Activated naive CD4-positive, alpha-beta T cell treated with anti-CD3 and anti-CD28 coated beads, Interleukin-2, amount 10 ng/mL, durations not matched to agents 7 days and 5 days (primary cell): ENCODE measurements at regions not wholly inside any gene's neighbourhood (a gene's known extent, or its start where the extent isn't known, plus 50 kb on each side); places are given as distances from the start of the nearest gene placed in this dataset.

ENCODE experiments used
- CTCF ChIA-PET: fragments of 350-600 bp; sonication (Branson Sonifier 250); formaldehyde crosslinking; loops from one replicate; lab custom pipeline; 2021; ENCODE audit warnings: antibody characterized with exemption; lab: Charles Lee
- DNase-seq: peaks from one replicate; pipeline ENCODE4 v3.0.0-alpha.2; 2020
- H3K27ac Mint-ChIP-seq: one replicate; pipeline ENCODE4 v1.8.0; 2021; ENCODE audit warnings: mild to moderate bottlenecking, moderate library complexity, mixed read lengths
- H3K27me3 Mint-ChIP-seq: one replicate; pipeline ENCODE4 v1.8.0; 2021; ENCODE audit warnings: mild to moderate bottlenecking, mixed read lengths
- H3K36me3 Mint-ChIP-seq: one replicate; pipeline ENCODE4 v1.8.0; 2021; ENCODE audit warnings: mixed read lengths
- H3K4me1 Mint-ChIP-seq: one replicate; pipeline ENCODE4 v1.8.0; 2021; ENCODE audit warnings: mixed read lengths
- H3K4me3 Mint-ChIP-seq: one replicate; pipeline ENCODE4 v1.8.0; 2021; ENCODE audit warnings: mild to moderate bottlenecking, moderate library complexity, mixed read lengths
- H3K9me3 Mint-ChIP-seq: one replicate; pipeline ENCODE4 v1.8.0; 2021; ENCODE audit warnings: mixed read lengths

- Mint-ChIP-seq H3K27me3 (no peaks in the 10 kb centered on the region), H3K9me3 (no peaks in the 10 kb centered on the region), H3K4me1 (no peaks in the 10 kb centered on the region), H3K36me3 (no peaks in the 10 kb centered on the region), H3K4me3 (no peak overlapping the region), H3K27ac (no peak overlapping the region)
- DNase-seq: no peak
- CTCF ChIA-PET: no interaction called here
Measured at GRCh38 chr12:115349711-115350110, 665.7 kb upstream of the TBX3 start.

DNA sequence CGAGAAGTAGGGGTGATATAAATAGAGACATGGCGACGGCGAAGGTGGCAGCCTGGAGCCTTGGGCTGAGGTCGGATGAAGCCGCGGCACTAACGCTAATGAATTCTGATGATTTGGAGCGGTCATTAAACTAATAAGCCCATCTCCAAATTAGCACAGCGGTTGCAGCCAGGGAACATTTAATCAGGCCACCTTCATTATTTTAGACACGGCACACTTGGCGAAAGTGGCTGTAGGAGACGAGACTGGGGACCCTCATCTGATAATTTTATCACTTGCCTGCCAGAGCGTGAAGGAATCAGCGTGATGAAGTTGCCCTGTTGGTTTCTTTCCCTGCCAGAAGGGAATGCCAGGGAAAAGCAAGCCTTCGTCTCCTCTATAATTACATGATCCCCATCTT lies 664.3 kb upstream of the TBX3 start:
- H3K4me1 Mint-ChIP-seq: no peaks in the 10 kb centered on the region
- no peak overlapping the region for H3K27ac Mint-ChIP-seq
- CTCF ChIA-PET: no interaction called here
- DNase-seq: no peak
- H3K9me3 Mint-ChIP-seq: peaks cover 3% of the 10 kb centered on the region
- no peak overlapping the region for H3K4me3 Mint-ChIP-seq
- H3K27me3 Mint-ChIP-seq: no peaks in the 10 kb centered on the region
- H3K36me3 Mint-ChIP-seq: no peaks in the 10 kb centered on the region

- no peaks in the 10 kb centered on the region for H3K27me3 Mint-ChIP-seq
- H3K36me3 Mint-ChIP-seq: no peaks in the 10 kb centered on the region
- peaks cover 5% of the 10 kb centered on the region for H3K9me3 Mint-ChIP-seq
- no peak overlapping the region for H3K4me3 Mint-ChIP-seq
- H3K27ac Mint-ChIP-seq: no peak overlapping the region
- DNase-seq: no peak
- CTCF ChIA-PET: no interaction called here
- H3K4me1 Mint-ChIP-seq: no peaks in the 10 kb centered on the region
Measured at GRCh38 chr12:115343601-115344000, 659.6 kb upstream of the TBX3 start.

GRCh38 chr12:115343008-115343407 lies 659.0 kb upstream of the TBX3 start:
- Mint-ChIP-seq H3K27ac (no peak overlapping the region), H3K9me3 (peaks cover 5% of the 10 kb centered on the region), H3K4me1 (no peaks in the 10 kb centered on the region), H3K36me3 (no peaks in the 10 kb centered on the region), H3K27me3 (no peaks in the 10 kb centered on the region), H3K4me3 (no peak overlapping the region)
- DNase-seq: no peak
- CTCF ChIA-PET: no interaction called here

- DNase-seq: no peak
- no peaks in the 10 kb centered on the region for H3K36me3 Mint-ChIP-seq
- no peak overlapping the region for H3K27ac Mint-ChIP-seq
- H3K27me3 Mint-ChIP-seq: no peaks in the 10 kb centered on the region
- peaks cover 12% of the 10 kb centered on the region for H3K9me3 Mint-ChIP-seq
- CTCF ChIA-PET: no interaction called here
- H3K4me1 Mint-ChIP-seq: no peaks in the 10 kb centered on the region
- no peak overlapping the region for H3K4me3 Mint-ChIP-seq
Measured at GRCh38 chr12:115341442-115341841, 657.5 kb upstream of the TBX3 start.

GRCh38 chr12:115338566-115339294 lies 654.8 kb upstream of the TBX3 start:
- no peaks in the 10 kb centered on the region for H3K36me3 Mint-ChIP-seq
- H3K27ac Mint-ChIP-seq: no peak overlapping the region
- DNase-seq: no peak
- peaks cover 14% of the 10 kb centered on the region for H3K9me3 Mint-ChIP-seq
- no peaks in the 10 kb centered on the region for H3K4me1 Mint-ChIP-seq
- CTCF ChIA-PET: no interaction called here
- no peak overlapping the region for H3K4me3 Mint-ChIP-seq
- no peaks in the 10 kb centered on the region for H3K27me3 Mint-ChIP-seq

- Mint-ChIP-seq H3K27ac (no peak overlapping the region), H3K36me3 (no peaks in the 10 kb centered on the region), H3K4me3 (no peak overlapping the region), H3K4me1 (no peaks in the 10 kb centered on the region), H3K27me3 (no peaks in the 10 kb centered on the region), H3K9me3 (peaks cover 14% of the 10 kb centered on the region)
- DNase-seq: no peak
- CTCF ChIA-PET: no interaction called here
Measured at GRCh38 chr12:115337693-115338543, 653.9 kb upstream of the TBX3 start.

DNA sequence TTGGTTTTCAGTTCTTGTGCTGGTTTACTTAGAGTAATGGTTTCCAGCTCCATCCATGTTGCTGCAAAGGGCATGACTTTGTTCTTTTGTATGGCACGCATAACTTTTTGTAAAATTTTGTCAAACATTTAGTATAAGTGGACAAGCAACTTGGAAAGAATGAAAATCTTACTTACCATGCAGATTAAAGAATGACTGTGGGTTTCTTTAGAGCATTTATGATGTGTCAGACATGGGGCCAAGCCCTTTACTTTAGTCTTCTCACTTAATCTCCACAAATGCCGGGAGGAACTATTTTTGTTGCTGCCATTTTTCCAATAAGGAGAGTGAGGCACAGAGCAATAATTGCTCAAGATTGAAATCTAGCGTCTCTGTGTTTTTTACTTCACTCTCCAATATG lies 652.5 kb upstream of the TBX3 start:
- DNase-seq: no peak
- CTCF ChIA-PET: no interaction called here
- H3K27ac Mint-ChIP-seq: no peak overlapping the region
- no peaks in the 10 kb centered on the region for H3K4me1 Mint-ChIP-seq
- no peaks in the 10 kb centered on the region for H3K36me3 Mint-ChIP-seq
- no peaks in the 10 kb centered on the region for H3K27me3 Mint-ChIP-seq
- H3K9me3 Mint-ChIP-seq: peaks cover 12% of the 10 kb centered on the region
- no peak overlapping the region for H3K4me3 Mint-ChIP-seq

GRCh38 chr12:115335594-115335993 lies 651.6 kb upstream of the TBX3 start:
- CTCF ChIA-PET: no interaction called here
- peaks cover 12% of the 10 kb centered on the region for H3K9me3 Mint-ChIP-seq
- H3K4me1 Mint-ChIP-seq: no peaks in the 10 kb centered on the region
- DNase-seq: no peak
- no peaks in the 10 kb centered on the region for H3K27me3 Mint-ChIP-seq
- no peak overlapping the region for H3K27ac Mint-ChIP-seq
- no peaks in the 10 kb centered on the region for H3K36me3 Mint-ChIP-seq
- H3K4me3 Mint-ChIP-seq: no peak overlapping the region

DNA sequence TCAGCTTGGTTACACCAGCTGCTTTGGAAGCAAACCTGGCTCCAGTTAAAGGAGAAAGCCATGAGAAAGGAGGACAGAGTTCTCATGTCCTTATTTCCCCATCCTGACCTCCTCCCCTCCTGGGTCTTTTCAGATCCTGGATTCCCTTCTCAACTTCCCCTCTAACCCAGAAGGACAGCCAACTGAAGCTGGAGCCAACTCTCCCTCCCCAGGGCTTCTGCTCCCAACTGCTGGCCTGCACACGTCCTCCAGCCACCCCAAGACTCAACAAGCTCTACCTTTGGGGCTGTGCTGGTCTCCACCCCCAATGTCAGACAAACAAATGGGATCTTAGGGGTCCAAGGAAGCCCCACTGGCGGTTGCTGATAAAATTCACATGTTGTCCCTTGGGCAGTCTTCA lies 651.1 kb upstream of the TBX3 start:
- H3K4me1 Mint-ChIP-seq: no peaks in the 10 kb centered on the region
- no peak for DNase-seq
- H3K36me3 Mint-ChIP-seq: no peaks in the 10 kb centered on the region
- no peak overlapping the region for H3K27ac Mint-ChIP-seq
- CTCF ChIA-PET: no interaction called here
- peaks cover 12% of the 10 kb centered on the region for H3K9me3 Mint-ChIP-seq
- H3K27me3 Mint-ChIP-seq: no peaks in the 10 kb centered on the region
- H3K4me3 Mint-ChIP-seq: no peak overlapping the region

DNA sequence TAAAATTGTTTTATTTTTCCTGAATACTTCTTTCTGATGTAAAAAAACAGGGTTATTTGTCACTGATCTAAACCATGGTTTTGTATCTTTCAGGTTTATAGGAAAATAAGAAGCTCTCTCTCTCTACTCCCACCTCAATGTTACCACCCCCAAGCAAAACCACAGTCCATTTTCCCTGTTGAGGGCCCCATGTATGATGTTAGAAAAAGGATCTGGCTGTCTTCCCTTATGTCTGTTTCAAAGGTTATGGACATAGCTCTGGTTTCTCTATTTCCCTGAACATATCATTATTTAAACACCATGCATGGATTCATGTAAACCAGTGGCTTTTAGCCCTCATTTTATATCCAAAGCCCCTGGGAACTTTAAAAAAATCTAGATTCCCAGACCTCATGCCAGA lies 649.0 kb upstream of the TBX3 start:
- DNase-seq: no peak
- H3K27me3 Mint-ChIP-seq: no peaks in the 10 kb centered on the region
- peaks cover 12% of the 10 kb centered on the region for H3K9me3 Mint-ChIP-seq
- no peaks in the 10 kb centered on the region for H3K4me1 Mint-ChIP-seq
- H3K4me3 Mint-ChIP-seq: no peak overlapping the region
- no peak overlapping the region for H3K27ac Mint-ChIP-seq
- H3K36me3 Mint-ChIP-seq: no peaks in the 10 kb centered on the region
- CTCF ChIA-PET: no interaction called here

- Mint-ChIP-seq H3K27me3 (peaks cover 4% of the 10 kb centered on the region), H3K9me3 (peaks cover 5% of the 10 kb centered on the region), H3K36me3 (no peaks in the 10 kb centered on the region), H3K4me3 (no peak overlapping the region), H3K4me1 (no peaks in the 10 kb centered on the region), H3K27ac (no peak overlapping the region)
- CTCF ChIA-PET: no interaction called here
- no peak for DNase-seq
Measured at GRCh38 chr12:115325858-115326257, 641.9 kb upstream of the TBX3 start.

GRCh38 chr12:115324949-115325593 lies 641.1 kb upstream of the TBX3 start:
- DNase-seq: no peak
- H3K9me3 Mint-ChIP-seq: peaks cover 5% of the 10 kb centered on the region
- H3K4me3 Mint-ChIP-seq: no peak overlapping the region
- H3K27ac Mint-ChIP-seq: no peak overlapping the region
- no peaks in the 10 kb centered on the region for H3K36me3 Mint-ChIP-seq
- peaks cover 4% of the 10 kb centered on the region for H3K27me3 Mint-ChIP-seq
- CTCF ChIA-PET: no interaction called here
- H3K4me1 Mint-ChIP-seq: no peaks in the 10 kb centered on the region

GRCh38 chr12:115323223-115323905 lies 639.4 kb upstream of the TBX3 start:
- H3K36me3 Mint-ChIP-seq: no peaks in the 10 kb centered on the region
- peaks cover 5% of the 10 kb centered on the region for H3K9me3 Mint-ChIP-seq
- no peak for DNase-seq
- H3K27ac Mint-ChIP-seq: no peak overlapping the region
- H3K4me1 Mint-ChIP-seq: no peaks in the 10 kb centered on the region
- CTCF ChIA-PET: no interaction called here
- H3K27me3 Mint-ChIP-seq: peaks cover 4% of the 10 kb centered on the region
- no peak overlapping the region for H3K4me3 Mint-ChIP-seq
